NCI-H2196 (cell line): ENCODE measurements at regions not wholly inside any gene's neighbourhood (a gene's known extent, or its start where the extent isn't known, plus 50 kb on each side); places are given as distances from the start of the nearest gene placed in this dataset.

ENCODE experiments used
- DNase-seq: peaks from one replicate; lab custom pipeline; 2025; ENCODE audit not compliant: unreplicated experiment; lab: John Stamatoyannopoulos, UW

DNA sequence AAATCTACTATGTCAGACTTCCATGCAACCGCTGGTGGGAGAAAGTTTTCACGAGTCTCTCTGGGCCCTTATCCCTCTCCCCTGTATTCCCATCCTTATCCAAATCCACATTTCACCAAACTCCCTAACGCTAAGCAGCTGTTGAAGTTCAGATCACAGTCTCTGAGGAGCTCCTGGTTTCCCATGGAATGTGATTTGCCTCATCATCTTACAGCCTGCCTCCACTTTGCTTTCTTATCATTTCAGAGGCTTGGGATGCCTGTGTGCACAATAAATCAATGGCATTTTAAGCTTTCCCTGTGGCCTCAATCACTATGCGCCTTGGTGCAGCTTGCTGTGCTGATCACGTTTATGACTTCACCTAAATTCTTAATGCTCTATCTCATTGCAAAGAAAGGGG lies 352.4 kb upstream of the FAT3 start:
- no peak for DNase-seq

DNA sequence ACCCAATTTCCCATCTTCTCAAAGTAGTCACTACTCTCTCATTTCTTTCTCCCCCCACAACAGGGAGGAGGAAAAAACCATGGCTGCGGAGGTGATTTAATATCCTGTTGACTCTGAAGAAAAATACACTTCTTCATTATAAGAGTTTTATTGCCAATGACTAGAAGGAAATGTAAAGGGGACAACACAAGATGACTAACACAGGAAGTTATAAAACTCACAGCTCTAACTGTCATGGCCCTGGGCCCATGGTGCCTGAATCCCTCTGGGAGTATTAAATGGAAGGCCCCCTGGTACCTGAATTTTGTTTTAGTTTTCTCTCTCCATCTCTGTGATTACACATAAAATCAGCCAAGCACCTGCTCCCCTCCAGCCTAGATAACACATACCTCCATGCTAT lies 352.8 kb upstream of the FAT3 start:
- no peak for DNase-seq

DNA sequence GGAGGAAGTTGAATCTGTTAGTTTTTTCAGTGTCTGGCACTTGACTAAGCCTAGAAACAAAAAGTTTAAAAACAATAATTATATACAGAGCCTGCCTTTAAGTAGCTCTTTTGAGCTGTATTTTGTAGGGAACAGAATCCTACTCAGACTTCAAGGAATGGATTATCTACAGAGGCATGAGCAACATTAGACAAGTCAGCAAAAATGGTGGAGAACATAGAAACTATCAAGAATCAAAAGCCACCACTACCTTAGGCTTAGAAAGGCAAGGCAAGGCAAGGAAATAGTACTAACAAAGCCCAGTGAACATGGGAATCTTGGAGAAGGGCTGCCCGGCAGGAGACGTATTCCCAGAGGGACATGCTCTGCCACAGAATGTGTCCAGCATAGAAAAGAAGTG lies 353.6 kb upstream of the FAT3 start:
- no peak for DNase-seq

DNA sequence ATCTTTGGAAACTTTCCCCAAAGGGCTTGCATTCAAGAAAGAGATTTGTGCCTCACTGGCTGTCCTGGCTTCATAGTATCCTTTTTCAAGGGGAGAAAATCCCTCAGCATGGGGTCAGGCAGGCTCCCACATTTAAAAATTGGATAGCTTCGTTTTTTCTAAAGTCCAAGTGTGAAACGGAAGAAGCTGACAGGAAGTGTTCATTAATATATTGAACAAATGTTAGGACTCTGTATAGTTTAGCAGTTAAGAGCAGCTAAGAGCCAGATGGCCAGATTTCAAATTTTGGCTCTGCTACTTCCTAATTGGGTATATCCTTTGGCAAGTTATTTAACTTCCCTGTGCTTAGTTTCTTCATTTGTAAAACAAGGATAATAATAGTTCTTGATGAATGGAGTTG lies 354.9 kb upstream of the FAT3 start:
- no peak for DNase-seq

DNA sequence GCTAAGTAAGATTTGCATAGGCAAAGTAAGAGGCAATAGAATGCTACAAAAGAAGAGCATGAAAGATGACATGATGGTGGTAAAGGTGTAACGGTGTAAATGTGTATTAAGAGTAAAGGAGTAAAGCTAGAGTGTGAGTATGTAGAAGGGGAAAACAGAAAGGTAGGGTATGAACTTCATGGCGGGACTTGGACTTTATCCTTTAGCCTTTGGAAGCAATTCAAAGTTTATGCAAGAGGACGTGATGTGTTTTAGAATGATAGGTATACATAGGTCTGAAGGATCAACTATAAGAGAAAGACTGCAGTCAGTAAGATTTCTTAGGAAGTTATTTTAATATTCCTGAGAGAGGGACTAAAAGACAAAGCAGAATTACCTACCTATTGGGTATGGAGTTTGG lies 358.0 kb upstream of the FAT3 start:
- no peak for DNase-seq

DNA sequence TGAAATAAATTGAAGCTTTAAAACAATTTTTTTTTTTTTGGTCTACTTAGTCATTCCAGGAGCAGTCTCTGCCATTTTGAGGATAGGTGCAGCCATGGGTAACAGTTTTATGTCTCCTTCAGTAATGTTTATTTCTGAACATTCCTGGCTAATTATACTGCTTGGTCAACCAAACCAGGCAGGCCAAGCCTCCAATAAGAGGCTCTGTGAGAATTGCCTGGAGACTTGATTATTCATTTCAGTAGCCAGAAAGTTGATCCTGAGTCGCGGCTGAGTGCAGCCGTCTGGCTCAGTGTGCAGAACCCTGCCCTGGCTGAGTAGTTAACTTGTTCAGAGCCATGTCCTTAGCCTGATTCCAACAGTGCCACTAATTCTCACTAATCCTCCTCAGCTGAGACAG lies 364.0 kb upstream of the FAT3 start:
- DNase-seq, result no peak

DNA sequence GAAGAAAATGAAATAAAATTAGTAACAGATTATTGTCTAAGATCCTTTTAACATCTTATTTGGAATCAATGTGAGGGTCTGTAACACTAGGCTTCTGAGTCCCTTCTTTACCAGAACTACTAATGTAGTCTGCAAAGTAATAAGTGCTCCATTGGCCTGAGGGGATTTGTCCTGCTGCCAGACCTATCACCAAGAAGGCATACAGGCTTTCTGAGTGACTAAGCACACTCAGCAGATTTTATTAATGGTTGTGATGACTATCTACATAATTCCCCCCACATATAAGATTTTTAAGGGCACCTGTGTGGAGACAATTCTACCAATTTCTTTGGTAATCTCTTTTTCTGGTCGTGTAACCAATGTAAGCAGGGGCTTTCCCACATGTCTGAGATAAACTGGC lies 365.0 kb upstream of the FAT3 start:
- no peak for DNase-seq

DNA sequence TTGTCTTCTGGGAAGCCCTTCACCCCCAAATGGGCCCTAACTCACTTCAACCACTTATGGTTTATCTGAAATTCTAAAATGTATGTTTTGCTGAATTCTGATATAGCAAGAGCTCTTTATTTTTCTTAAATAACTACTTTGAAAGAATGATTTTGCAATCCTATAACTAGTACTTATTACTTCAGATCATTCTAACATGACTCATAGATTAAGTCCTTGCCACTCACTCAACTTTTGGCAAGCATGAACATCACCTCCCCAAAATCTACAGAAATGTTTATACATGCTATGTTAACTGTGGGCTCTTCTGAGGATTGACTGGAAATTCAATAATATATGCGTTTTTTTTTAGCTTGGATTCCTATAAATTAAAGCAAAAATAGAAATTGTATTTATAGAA lies 367.4 kb upstream of the FAT3 start:
- no peak for DNase-seq

DNA sequence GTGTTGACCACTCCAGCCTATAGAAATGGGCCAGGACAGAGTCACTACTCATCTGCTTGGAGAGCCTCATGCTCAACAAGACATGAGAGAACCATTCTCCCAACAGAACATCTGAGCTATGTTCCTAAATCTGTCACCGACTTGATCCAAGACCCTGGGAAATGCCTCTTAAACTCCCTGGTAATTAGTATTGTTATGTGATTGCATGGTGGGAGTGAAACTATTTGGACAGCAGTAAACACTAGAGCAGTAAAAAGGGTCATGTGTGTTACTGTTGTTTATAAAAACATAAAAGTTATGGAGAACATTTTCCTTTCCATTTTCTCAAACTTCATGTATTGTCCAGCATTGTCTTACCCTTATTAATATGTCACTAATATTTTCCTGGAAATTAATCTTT lies 369.8 kb upstream of the FAT3 start:
- no peak for DNase-seq

DNA sequence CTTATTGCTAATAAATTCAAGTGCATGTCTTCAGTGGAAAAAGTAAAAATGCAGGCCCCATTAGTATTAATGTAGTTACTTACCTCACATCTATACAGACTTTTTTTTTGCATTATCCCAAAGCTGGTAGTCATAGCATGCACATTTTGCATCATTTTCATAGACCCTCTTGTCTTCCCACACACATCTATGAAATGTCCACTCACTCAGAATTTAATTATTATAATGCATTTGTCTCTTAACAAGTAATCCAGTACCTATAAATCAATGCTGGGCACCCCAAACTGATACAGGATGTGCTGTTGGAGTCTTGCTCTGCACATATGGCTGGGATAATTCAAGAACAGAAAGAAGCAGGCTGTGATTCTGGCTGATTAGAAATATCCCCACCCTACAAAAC lies 370.4 kb upstream of the FAT3 start:
- no peak for DNase-seq

DNA sequence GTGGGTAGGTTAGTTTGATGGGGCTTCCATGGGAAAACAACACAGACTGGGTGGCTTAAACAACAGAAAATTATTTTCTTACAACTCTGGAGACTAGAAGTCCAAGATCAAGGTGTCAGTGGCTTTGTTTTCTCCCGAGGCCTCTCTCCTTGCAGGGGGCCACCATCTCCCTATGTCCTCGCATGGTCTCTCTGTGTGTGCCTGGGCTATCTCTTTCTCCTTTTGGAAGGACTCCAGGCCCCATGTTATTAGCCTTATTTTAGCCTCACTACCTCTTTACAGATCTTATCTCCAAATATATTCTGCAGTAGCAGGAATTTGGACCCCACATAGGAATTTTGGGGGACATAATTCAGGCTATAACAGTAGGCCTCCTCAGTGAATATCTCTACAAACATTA lies 372.7 kb upstream of the FAT3 start:
- DNase-seq, result no peak

DNA sequence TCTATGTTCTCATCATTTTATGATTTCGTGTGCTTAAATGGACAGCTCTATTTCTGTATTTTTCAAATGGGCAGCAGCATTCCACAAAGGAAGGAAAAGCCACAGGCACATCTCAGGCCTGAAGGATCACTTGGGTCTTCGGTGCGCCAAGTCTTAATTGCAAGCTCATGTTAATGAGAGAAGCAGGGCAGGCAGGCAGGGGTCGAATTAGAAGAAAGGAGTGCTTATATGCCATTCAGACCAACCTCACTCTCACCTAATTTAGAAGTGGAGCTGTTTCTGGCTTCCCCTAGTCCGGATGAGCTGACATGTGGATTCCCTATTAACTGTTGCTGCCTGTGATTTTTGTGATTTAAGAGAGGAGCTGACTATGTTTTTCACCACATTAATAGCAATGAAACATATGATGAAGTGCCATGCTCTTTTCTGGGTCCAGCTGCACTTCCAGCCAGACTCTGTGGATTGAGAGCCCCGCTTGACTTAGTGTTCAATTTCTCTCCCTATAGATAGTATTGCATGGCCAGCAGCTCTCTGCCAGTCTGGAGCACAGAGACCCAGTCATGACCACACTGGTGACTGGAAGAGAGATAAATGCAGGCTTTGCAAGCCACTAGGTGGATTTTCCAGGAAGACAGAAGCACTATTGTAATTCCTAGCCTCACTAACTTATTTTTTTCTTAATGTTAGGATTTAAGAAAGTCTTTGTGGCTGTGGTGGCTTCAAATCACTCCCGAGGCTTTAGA lies 373.9 kb upstream of the FAT3 start:
- no peak for DNase-seq

DNA sequence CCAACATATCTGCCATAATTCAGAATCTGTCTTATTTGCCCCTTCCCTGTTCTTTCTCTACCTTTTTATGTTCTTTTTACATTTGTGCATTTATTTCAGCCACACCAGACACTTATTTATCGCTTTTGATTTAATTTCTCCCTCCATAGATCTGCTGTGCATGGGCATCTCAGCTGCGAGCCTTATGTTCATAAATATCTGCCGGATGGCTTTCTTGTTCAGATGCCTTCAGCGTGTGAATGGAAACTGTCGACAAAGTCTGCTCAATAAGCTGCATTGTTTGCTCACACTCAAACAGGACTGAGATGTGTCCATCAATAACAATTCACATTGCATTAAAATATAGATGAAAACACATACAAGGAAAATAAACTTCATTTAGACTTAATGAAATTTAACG lies 374.6 kb upstream of the FAT3 start:
- no peak for DNase-seq

DNA sequence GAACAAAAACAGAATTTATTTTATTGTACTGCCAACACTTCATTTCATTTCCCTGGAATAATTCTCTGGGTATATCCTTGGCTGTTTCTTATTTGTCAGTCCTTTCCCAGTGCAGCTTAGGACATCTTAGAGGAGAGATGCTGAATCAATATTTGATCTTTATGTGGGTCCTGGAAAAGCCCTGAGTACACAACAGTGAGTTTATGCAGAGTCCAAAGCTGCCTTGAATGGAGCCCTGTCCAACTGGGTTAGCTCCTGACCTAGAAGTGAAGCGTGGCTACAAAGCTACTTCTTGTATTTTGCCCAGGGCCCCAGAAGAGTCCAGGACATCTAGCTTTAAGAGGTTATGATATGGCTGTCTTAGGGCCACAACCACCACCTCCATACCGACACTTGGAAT lies 378.0 kb upstream of the FAT3 start:
- DNase-seq, result no peak

DNA sequence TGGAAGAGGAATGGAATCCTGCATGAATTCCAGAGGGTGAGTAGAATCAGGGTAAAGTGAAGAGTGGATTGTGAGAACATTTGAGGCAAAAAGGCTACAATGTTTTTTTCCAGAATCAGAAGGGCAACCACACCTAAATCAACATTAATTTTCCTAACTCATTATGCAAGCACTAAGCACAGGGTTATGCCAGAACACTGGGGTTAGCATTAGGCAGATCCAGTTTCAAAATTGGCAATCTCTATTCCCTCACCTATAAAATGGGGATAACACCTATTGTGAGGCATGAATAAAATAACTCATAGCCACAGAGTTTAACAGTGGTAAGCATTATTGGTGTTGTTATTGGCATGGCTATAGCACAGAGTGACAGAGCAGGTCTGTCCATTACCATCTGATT lies 378.6 kb upstream of the FAT3 start:
- no peak for DNase-seq

DNA sequence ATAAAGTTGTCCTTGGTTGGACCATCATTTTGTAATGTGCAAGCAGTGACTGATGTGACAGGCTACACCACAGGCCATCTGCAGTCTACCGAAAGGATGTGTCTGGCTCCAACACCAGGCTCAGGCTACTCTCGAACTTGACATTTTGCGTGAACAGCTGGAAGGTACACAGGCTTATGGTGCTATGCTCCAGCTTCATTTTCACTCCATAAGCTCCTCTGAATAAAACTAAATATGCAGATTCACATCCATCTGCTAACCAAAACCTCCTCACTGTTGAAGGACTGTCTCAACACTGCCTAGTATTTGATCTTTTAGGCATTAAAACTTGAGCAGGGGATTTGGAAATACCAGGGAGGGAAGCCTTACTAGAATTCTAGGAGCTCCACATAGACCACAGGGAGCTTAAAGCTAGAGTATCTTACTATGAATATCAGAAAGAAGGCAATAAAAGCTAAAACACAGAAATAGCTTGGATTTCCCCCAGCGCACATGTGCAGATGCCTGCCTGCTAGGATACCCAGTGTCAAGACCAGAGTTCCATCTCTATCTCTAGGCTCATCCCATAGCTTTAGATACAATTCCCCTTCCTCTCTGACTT lies 383.9 kb upstream of the FAT3 start:
- no peak for DNase-seq

DNA sequence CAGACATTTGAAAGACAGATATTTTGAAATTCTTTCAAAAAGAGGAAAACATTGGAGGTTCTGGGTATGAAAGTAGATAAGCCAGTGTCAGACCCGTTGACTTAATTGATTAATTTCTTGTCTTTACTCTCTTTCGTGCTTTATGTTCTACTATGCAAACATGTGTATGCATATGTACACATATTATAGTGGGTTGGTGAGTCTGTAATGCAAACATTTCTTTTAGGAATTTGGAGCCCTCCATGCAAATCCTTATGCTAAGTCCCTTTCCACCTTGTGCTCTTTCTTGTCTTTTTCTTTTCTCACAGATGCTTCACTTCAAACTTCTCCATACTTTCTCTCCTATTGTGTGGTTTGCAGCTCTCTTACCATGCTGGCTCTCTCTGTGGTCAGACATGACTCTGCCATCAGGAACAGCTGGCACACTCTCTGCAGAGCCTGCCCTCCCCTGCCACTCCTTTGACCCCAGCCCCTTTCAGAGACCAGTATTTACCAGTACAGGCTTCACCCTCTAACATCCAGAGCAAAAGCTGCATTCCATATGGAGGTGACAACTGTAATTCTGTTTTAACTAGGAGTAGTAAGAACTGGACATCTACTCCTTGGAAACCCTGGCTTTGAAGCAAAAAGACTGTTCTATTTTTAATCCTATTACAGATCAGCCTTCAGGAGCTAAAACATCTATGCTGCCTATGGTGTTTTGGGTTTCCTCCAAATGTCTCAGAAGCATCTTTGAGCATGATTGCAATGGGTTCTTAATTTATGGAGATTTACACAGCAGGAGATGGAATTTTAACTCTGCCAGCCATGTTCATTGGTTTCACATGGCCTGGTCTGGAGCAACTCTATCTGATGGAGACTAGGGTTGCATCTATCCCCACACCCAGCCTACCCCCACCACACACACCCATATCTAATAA lies 386.9 kb upstream of the FAT3 start:
- DNase-seq, result no peak

DNA sequence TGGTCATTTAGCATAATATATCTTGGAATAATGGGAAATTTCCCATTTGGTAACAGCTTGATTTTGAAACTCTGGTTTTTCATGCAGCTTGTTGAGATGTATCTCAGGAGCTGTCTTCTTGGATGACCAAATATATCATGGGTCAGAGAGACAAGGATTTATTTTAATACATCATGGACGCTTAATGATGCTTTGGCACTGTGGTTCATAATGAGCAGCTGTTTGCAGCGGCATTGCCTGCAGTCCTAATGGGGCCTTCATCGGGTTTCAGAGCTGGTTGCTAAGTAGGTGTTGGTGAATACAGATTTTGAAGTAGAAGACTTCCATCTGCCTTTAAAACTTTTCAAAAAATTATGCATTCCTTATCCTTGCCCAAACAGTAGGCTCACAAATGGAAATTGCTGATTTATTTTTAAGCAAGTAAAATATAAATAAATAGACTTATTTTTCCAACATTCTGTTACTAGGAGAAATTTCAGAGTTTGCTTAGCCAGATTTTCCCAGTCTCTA lies 389.5 kb upstream of the FAT3 start:
- no peak for DNase-seq

DNA sequence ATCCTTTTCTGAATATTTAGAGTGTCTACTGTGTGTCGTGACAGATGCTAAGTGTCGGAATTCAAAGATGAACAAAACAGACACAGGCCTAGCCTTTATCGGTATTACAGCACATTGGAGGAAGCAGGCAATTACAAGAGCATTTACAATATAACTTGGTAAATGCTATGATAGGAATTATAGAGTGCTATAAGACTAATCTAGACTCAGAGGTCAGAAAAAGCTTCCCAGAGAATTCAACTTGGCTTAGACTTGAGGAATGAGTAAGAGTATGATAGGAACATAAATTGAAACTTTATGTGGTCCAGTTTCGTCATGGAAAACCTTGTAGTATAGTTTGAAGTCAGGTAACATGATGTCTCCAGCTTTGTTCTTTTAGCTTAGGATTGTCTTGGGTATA lies 395.7 kb upstream of the FAT3 start:
- DNase-seq, result no peak

DNA sequence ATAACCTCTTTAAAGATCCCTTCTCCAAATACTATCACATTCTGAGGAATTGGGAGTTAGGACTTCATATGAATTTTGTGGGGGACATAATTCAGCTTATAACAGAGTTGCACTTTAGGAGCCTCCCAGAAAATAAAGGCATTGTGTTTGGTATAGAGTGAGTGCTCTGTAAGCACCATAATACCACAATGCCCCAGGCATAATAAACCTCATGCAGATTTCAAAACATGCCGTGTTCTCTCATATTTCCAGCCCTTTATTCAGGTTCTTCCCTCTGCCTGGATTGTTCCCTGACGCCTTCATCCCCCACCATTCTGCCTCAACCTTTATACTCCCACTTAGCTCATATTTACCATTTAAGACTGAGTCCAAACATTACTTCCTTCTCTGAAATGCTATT lies 398.8 kb upstream of the FAT3 start:
- DNase-seq, result no peak

DNA sequence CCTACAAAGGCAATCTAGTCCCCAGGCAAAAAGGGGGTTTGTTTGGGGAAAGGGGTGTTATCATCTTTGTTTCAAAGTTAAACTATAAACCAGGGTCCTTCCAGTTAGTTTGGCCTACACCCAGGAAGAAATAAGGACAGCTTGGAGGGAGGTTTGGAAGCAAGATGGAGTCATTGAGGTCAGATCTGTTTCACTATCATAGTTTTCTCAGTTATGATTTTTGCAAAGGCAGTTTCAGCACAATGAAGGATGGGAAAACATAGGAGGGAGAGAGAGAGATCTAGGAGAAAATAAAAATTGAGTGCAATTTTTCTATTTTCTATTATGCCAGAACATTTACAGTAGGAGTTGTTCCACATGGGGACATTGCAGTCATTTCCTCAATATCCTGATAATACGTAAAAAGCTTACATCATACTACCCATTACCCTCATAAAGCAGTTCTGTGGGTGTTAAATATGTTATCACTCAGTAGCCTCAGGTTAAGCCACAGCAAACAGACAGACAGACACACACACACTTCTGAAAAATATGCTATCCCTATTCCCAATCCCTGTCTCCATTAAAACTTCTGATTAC lies 401.3 kb upstream of the FAT3 start:
- no peak for DNase-seq

DNA sequence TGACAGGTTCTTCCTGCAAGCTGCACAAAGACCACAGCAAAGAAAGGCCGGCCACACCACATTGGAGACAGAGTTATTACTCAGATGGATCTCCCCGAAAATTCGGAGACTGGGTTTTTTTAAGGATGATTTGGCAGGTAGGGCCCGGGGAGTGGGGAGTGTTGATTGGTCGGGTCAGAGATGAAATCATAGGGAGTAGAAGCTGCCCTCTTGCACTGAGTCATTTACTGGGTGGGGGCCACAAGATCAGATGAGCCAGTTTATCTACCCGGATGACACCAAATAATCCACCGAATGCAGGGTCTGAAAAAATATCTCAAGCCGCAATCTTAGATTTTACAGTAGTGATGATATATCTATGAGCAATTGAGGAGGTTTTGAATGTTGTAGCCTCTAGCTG lies 401.8 kb upstream of the FAT3 start:
- no peak for DNase-seq
